MV-4-11 (cell line): ENCODE measurements at regions not wholly inside any gene's neighbourhood (a gene's known extent, or its start where the extent isn't known, plus 50 kb on each side); places are given as distances from the start of the nearest gene placed in this dataset.
"Not testable (repeated sequence)": the region's sequence is repeated elsewhere in the genome, so short reads cannot be mapped to it uniquely, and the experiment has no call there.

Experiments used
- DNase-seq: peaks from one replicate; lab custom pipeline; 2025; lab: John Stamatoyannopoulos, UW

DNA sequence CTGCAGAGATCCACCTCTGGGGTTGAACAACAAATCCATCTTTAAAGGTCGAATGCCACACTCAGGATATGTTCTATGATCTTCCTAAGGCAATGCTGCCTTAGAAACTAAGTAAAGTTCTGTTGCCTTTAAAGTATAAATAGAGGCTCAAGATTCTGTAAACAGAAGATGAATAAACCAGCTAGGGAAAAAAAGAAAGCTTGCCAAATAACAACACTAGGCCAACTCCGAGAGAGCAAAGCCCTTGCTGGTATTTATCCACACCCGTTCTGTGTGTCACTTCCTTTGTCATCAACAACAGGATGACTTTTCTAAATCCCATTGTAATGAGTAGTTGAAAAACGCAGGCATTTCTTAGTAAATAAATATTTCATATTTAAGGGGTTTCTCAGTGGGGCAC, 330.0 kb upstream of the GLI3 start:
- no peak for DNase-seq

DNA sequence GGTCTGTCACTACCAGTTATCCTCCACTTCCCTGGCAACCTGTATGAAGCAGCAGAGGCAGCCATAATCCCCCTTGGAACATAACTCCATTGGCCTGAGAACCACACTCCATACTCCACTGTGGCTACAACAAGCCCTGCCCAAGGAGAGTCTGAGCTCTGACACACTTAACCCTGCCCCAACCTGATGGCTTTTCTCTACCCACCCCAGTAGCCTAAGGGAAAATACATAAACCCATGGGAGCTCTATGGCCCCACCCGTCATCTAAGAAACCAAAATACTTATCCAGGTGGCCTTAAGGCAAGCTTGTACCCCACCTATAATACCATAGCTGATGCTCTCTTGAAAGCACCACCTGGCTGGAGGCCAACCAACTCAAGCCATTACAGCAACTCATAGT, 324.8 kb upstream of the GLI3 start:
- DNase-seq, result no peak

DNA sequence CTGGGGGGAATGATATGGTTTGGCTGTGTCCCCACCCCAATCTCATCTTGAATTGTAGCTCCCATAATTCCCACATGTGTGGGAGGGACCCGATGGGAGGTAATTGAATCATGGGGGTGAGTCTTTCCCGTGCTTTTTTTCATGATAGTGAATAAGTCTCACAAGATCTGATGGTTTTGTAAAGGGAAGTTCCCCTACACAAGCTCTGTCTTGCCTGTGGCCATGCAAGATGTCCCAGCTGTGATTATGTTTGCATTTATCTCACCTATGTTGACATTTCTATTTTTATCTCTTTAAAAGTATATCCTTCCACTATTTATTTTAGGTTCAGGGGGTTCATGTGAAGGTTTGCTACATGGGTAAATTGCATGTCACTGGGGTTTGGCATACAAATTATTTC, 323.9 kb upstream of the GLI3 start:
- DNase-seq, result no peak

DNA sequence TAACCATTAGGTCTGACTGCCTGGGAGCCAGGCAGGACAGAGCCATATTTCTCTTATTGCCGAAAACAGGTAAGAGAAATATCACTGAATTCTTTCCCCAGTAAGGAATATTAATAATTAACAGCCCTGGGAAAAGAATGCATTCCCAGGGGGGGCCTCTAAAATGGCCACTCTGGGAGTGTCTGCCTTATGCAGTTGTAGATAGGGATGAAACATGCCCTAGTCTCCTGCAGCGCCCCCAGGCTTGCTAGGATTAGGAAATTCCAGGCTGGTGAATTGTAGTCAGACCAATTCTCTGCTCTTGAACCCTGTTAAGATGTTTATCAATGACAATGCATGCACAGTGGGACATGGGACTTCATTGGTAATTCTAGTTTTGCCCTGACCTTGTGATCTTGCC, 317.9 kb upstream of the GLI3 start:
- not testable (repeated sequence) for DNase-seq

DNA sequence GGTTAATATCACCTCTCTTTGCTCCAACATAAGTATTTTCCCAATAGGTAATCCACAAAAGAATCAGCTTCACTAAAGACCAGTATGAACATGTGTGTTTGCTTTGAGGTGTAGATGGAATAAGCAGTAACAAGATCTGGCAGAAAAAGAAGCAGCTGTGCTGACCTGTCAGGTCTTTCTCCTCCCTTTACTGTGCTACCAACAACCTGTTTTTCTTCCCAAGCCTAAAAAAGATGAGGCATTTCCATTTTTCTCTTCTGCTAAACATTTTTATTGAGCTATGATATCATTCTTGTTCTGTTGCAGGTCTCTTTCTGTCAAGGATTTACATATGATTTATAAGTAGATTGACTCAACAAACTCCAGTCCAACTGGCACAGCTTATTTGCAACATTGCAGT, 315.2 kb upstream of the GLI3 start:
- DNase-seq, result no peak

DNA sequence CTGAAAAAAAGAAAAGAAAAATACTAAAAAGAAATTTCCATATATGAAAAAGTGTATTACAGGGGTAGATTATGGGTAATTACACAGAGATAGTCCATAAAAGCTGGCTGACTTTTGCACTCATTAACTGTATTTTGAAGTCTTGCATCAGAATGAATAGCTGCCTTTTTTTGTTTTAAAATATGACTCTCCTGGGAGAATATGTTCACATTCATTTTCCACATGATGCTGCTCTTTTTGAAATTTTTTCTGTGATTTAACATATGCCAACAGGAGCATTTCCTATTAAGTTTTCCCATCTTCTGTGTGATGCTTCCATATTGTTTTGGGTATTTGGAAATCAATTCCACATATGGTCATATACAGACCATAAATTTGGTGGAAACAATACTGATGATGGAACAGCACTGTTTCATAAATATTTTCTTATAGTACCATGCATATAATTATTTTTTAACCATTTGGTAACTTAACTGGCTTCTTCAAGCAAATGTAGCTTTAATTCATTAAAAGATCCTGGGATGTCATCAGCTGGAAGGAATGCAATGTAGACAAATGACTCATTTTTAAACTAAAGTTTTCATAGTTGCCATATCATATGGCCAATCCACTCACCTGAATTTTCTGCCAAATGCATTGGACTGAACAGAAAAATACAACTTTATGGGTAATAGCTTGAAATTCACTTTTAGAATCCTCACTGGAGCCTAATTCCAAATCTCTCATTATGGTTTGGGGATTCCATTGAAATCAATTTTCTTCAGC, 313.9 kb upstream of the GLI3 start:
- DNase-seq, result no peak

DNA sequence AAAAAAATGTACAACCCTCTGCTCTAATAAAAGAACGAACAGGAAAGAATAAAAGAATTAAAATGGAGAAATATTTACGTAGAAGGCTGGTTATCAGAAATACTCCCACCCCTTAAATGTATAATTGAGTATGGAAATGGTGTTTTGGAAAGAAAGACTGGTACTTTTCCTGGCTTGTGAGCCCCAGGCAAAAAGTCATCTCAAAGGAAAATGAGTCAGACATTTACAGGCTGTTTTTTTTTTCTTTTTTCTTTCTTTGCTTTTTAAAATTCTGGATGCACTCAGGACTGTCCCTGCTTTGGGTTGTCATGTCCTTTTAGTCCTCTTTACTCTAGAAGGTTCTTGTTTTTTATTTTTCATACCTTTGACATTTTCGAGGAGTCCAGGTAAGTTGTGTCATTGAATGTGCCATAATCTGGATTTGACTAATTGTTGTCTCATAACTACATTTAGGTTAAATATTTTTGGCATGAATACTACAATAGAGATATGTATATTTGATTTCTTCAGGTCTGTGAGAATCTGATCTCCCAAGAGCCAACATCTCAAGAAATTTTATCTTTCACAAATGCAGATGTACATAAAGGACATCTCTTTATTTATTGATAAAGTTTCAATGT, 313.0 kb upstream of the GLI3 start:
- DNase-seq, result no peak

DNA sequence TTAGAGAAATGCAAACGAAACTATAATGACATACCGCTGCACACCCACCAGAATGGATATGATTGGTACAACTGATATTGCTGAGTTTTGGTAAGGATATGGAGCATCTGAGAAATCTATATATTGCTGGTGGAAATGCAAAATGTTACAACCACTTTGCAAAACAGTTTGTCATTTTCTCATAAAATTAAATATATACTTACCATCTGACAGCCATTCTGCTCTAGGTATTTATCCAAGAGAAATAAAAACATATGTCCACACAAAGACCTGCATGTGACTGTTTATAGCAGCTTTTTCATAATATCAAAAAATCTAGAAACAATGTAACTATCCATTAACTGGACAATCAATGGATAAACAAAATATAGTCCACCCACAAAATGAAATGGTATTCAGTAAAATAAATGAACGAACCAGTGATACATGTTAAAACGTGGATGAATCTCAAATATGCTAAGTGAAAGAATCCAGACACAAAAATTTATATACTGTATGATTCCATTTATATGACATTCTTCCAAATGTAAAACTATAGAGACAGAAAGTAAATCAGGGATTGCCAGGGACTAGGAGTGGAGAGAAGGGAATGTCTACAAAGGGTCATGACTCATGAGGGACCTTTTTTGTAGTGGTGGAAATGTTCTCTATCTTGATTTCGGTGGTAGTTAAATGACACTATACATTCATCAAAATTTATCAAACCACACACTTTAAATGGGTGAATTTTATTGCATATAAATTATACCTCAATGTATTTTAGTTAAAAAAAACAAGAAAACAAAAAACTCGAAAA, 312.0 kb upstream of the GLI3 start:
- no peak for DNase-seq

DNA sequence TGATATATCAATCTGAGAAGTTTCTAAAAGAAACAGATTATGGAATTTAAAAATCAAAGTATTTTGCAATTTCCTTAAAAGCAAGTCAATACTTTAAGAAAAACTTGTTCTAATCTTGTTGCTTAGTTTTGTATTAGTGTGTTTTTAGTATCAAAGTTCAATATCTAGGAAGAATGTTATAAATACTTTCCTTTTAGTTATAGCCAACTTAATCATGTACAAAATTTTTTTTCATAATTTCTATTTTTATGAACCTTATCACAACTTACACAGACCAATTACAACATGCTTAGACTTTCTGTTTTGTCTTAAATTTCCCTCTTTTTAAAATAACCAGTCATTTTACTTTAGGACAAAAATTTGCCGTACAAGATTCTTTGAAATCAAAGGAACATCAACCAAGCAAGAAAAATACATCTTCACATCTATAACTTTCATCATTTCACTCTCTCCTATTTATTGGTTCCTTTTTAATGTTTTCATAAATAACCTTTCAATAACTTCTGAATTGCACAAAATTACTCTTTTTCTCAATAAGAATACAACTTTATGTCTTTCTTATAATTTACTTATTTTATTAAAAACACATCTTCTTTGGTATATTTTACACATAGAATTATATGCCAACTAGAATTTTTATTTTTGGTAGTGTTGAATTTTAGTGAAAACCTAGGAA, 308.2 kb upstream of the GLI3 start:
- DNase-seq, result no peak

DNA sequence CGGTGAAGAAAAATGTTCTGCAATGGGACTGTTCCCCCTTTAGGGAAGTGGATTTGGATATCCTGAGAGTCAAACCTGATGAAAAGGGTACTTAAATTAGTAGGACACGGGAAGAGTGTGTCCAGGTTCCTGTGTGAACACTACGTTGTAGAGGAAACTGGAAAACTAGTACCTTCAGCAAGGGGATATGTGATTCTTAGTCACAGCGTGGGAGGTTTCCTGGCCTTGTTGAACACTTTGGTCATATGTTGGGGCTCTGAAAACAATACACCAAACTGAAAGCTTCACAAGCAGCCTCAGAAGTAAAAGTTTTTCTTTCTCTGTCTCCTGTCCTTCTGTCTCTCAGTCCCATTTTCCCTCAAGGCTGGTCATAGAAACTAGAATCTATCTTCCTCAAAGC, 306.9 kb upstream of the GLI3 start:
- no peak for DNase-seq

DNA sequence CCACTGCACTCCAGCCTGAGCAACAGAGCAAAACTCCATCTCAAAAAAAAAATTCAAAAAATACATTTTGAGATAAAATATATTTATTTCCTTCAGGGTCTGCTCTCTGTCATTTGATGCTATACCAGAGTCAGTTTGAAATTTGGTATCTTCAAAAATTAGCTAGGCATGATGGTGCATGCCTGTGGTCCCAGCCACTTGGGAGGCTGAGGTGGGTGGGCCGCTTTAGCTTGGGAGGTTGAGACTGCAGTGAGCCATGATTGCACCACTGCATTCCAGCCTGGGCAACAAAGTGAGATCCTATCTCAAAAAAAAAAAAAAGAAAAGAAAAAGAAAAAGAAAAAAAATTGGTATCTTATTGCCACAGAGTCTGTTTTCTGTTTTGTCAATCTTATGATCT, 305.4 kb upstream of the GLI3 start:
- not testable (repeated sequence) for DNase-seq

DNA sequence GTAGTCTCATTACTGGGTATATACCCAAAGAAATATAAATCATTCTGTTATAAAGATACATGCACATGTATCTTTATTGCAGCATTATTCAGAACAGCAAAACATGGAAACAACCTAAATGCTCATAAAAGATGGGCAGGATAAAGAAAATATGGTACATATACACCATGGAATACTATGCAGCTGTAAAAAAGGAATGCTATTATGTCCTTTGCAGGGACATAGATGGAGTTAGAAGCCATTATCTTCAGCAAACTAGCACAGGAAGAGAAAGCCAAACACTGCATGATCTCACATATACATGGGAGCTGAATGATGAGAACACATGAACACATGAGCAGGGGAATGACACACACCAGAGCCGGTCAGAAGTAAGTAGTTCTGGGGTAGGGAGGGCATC, 297.4 kb upstream of the GLI3 start:
- DNase-seq, result no peak

DNA sequence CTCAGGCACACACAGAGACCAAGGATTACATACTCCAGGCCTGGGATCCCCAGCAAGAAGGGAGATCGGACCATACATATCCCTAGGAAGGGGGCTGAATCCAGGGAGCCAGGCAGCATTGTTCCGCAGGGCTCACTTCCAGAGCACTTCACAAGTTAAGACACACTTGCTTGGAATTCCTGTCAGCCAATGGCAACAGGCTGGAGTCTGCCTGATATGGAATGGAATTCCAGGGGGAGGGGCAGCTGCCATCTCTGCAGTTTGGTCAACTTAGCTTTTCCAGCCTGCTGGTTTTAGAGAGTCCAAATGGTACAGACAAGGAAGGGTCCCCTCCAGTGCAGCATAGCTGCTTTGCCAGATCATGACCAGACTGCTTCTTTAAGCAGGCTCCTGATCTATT, 290.0 kb upstream of the GLI3 start:
- no peak for DNase-seq

DNA sequence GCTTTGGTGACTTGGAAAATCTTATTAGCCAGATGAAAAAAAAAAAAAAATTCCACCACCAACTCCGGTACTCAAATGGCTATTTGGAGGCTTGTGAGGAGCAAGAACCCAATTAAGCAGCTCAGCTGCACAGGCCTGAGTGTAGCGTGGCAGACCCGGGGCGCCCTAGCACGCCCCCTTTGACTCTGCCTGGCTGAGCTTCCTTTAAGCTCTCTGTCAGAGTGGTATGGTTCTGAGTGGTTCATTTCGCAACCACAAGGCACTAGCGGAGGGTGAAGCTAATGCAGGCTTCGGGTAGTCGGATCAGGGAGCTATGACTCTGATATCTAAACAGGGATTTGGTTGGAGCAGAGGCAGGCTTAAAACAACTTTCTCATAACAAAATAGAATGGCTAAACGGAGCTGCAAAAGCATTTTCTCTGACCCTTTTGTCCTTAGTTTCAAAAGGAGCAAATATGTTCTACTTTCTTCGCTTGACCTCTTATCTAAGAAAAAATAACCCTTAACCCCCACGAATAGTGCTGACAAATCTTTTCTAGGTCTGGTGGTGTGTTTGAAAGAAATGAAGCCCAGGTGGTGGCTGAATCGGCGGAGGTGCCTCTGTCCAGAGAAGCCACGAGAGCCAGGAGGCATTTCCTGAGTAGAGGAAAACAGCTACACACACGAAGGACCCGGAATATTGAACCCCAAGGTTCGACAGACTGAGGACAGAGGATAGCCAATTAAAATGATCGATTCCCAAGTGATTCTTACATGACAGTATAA, 285.4 kb upstream of the GLI3 start:
- DNase-seq, result no peak

DNA sequence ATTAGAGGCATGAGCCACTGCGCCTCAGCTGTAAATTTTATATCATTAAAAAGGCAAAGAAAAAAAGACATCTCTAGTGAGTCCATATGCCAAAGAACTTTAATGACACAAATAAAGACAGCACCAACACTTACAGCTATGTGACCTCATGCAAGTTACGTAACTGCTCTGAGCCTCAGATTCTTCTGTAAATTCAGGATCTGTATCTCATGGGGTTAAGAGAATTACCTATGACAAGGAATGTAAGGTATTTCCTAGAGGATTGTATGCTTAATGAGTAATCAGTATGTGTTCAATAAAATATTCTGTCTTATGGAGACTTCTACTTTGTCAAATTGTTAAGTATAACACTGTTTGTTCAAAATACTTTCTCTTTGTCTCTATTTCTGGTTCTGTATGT, 274.0 kb upstream of the GLI3 start:
- no peak for DNase-seq

DNA sequence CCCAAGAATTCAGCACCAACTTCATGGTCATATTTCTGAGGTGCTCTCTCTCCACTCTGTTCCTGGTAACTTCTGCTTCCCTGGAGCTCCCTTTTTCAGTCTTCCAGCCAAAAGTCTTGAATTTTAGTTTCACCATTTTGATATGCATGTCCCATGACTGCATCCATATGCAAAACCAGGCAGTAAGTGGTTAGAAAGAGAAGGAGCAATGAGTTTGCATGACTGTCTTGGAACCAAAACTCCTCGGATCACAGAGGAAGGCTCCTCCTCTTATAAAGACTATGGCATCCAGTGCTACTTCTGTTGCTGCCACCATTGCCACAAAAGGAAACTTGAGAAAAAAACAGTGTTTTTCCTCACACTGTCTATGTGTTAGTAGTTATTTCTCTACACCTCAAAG, 269.1 kb upstream of the GLI3 start:
- no peak for DNase-seq

DNA sequence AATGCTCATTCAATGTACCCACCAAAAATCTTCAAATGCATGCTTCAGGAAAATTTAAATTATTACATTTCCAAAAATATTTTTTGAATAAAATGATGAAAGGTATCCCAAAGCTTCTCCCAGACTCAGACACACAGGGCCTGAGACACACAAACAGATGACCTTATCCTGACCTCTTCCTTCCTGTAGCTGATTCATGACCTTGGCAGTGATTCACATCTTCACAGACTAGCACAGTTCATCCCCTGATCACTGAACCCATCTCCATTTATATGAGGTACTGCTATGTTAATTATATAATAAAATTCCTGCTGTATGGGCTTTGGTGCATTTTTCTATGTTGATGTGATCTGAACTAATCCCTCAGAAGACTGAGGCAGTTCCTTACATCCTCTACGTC, 265.0 kb upstream of the GLI3 start:
- no peak for DNase-seq

DNA sequence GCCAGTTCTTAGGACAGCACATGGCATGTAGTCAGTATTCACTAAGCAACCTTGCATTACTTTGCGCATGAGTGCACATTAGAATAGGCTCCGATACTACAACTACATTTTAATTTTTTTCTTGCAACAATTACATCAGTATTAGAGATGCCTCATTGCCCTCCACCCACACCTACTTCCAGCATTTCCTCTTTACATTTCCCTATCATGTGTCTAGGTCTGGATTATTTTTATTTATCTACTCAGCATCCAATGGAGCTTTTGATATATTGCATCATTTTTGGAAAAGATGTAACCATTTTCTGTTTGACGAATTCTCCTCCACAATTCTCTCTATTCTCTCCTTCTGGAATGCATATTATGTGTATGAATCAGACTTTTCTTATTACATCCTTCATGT, 258.2 kb upstream of the GLI3 start:
- no peak for DNase-seq

DNA sequence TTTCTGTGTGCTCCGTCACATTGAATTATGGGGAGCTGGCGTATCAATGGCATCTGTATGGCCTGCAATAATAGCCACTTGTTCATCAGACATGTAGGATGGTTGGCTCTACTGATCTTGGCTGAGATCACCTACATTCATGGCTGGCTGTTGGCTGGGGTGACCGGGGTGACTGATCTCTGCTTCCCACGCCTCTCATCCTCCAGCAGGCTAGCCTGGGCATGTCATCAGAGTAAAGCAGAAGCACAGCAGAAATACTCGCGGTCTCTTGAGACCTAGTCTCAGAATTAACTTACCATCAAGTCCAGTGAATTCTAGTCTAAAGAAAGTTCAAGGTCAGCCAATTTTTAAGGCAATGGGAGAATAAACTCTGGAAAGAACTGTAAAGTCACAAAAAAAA, 257.7 kb upstream of the GLI3 start:
- DNase-seq, result no peak

DNA sequence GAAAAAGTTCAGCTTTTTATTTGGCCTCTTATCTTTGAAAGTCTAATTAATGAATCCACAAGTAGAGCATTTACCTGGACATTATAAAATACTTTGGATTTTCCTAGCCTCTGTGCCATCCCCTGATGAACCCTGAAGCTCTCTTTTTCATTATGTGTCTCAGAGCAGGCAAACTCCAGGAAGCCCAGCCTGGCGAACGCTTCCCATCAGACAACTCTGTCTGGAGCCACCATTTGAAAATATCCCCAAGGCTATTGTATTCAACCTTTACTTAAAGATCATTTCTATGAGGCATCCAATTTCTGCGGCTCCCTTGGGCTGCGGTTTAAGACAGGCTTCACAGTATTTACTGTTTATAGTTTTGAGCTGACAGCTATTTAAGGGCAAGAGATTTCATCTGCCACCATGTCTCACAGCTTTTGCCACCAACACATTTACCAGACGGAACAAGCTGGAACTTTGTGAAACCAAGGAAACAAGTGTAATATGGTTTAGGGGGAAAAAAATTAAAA, 257.2 kb upstream of the GLI3 start:
- DNase-seq, result no peak

DNA sequence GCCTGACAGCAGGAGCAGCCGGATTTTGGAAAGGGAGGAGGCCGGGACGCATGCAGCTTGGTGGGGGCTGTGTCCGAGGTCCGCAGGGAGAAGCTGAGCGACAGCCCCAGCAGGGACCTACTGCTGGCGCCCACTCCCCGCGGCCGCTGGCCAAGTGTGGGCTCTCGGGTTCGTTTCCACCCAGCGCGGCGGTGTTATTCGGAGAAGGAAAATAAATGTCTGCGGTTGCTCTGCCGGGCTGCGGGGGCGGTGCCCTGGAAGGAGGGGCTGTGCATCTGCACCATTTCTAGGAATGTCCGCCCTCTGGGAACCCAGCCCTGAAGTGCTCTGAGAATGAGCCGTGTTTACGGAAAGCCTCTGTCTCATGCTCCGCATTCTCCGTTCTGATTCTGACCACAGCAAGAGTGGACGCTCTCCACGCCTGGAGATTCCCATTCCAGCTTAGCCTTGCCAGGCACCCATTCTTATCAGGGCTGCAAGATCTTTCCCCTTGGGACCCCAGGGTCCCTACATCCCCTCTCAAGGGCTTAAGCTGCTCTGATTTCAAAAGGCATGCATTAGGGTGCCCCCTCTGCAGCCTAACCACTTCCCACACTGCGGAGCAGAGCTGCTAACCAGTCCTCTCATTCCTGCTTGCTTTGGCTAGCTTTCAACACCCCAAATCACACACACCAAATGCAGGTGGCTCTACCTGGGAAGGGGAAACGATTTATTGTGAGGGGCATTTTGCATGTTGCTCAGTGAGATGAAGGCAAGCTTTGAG, 256.6 kb upstream of the GLI3 start:
- DNase-seq, result no peak
